ENCODE measurements at regions not wholly inside any gene's neighbourhood (a gene's known extent, or its start where the extent isn't known, plus 50 kb on each side); places are given as distances from the start of the nearest gene placed in this dataset.

- Histone ChIP-seq H3K4me2 (ENCODE audit: low read length, poor library complexity, severe bottlenecking) (no peak overlapping the region), H2BK5ac (ENCODE audit: low read depth, low read length, poor library complexity, severe bottlenecking) (no peak overlapping the region), H2BK120ac (ENCODE audit: low read depth, low read length) (no peak overlapping the region), H4K91ac (ENCODE audit: low read length) (no peak overlapping the region), H3K23ac (ENCODE audit: low read length in 2 of 2) (no peak overlapping the region), H3K79me1 (replicated peaks; ENCODE audit: low read length, poor library complexity, severe bottlenecking) (no peaks in the 10 kb centered on the region), H3K9ac (ENCODE audit: low read length) (no peak overlapping the region), H3K27ac (ENCODE audit: low read length, poor library complexity, severe bottlenecking) (no peak overlapping the region), H2AFZ (ENCODE audit: low read depth, low read length) (no peak overlapping the region), H2BK12ac (ENCODE audit: low read length in 2 of 2) (no peak overlapping the region), H3K14ac (ENCODE audit: low read length in 2 of 2) (no peak overlapping the region), H2BK15ac (ENCODE audit: low read depth, poor library complexity, severe bottlenecking) (no peak overlapping the region), H3K9me3 (ENCODE audit: control insufficient read depth, low read length) (no peaks in the 10 kb centered on the region), H3K36me3 (ENCODE audit: control insufficient read depth in 1 of 2, insufficient read depth in 2 of 2, low read depth in 1 of 2, low read length in 2 of 2) (no peaks in the 10 kb centered on the region), H4K8ac (ENCODE audit: low read length) (no peak overlapping the region), H2AK5ac (ENCODE audit: low read length, severe bottlenecking) (no peak overlapping the region), H3K4ac (ENCODE audit: low read depth in 1 of 2, low read length in 2 of 2) (no peak overlapping the region), H3K4me3 (ENCODE audit: insufficient read depth in 1 of 2, low read depth in 1 of 2, low read length in 2 of 2) (no peak overlapping the region), H3K27me3 (ENCODE audit: control insufficient read depth in 1 of 2, insufficient read depth in 1 of 2, low read length in 2 of 2) (peaks cover 0 to 37% of the 10 kb centered on the region in 2 experiments), H3K4me1 (ENCODE audit: control insufficient read depth, insufficient read depth, low read depth, low read length) (no peaks in the 10 kb centered on the region), H3K18ac (ENCODE audit: low read depth in 1 of 2, low read length in 2 of 2) (no peak overlapping the region)
- no peak for DNase-seq
- 51% methylated on average over 4 of the region's 4 CpGs for WGBS
Measured at GRCh38 chr11:59271811-59272327, 59.1 kb upstream of the MPEG1 start.

- Histone ChIP-seq H3K4me2 (ENCODE audit: low read length, poor library complexity, severe bottlenecking) (no peak overlapping the region), H2BK120ac (ENCODE audit: low read depth, low read length) (no peak overlapping the region), H3K79me1 (replicated peaks; ENCODE audit: low read length, poor library complexity, severe bottlenecking) (no peaks in the 10 kb centered on the region), H4K91ac (ENCODE audit: low read length) (no peak overlapping the region), H2BK5ac (ENCODE audit: low read depth, low read length, poor library complexity, severe bottlenecking) (no peak overlapping the region), H3K23ac (ENCODE audit: low read length in 2 of 2) (no peak overlapping the region), H3K9ac (ENCODE audit: low read length) (no peak overlapping the region), H3K27ac (ENCODE audit: low read length, poor library complexity, severe bottlenecking) (no peak overlapping the region), H3K27me3 (ENCODE audit: control insufficient read depth in 1 of 2, insufficient read depth in 1 of 2, low read length in 2 of 2) (peaks cover 0 to 37% of the 10 kb centered on the region in 2 experiments), H2AK5ac (ENCODE audit: low read length, severe bottlenecking) (no peak overlapping the region), H3K18ac (ENCODE audit: low read depth in 1 of 2, low read length in 2 of 2) (no peak overlapping the region), H4K8ac (ENCODE audit: low read length) (no peak overlapping the region), H3K4me1 (ENCODE audit: control insufficient read depth, insufficient read depth, low read depth, low read length) (no peaks in the 10 kb centered on the region), H2BK15ac (ENCODE audit: low read depth, poor library complexity, severe bottlenecking) (no peak overlapping the region), H3K36me3 (ENCODE audit: control insufficient read depth in 1 of 2, insufficient read depth in 2 of 2, low read depth in 1 of 2, low read length in 2 of 2) (no peaks in the 10 kb centered on the region), H2AFZ (ENCODE audit: low read depth, low read length) (no peak overlapping the region), H2BK12ac (ENCODE audit: low read length in 2 of 2) (no peak overlapping the region), H3K4me3 (ENCODE audit: insufficient read depth in 1 of 2, low read depth in 1 of 2, low read length in 2 of 2) (no peak overlapping the region), H3K9me3 (ENCODE audit: control insufficient read depth, low read length) (no peaks in the 10 kb centered on the region), H3K4ac (ENCODE audit: low read depth in 1 of 2, low read length in 2 of 2) (no peak overlapping the region), H3K14ac (ENCODE audit: low read length in 2 of 2) (no peak overlapping the region)
- 56% methylated on average over 3 of the region's 4 CpGs for WGBS
- no peak for DNase-seq
Measured at GRCh38 chr11:59271247-59271755, 58.6 kb upstream of the MPEG1 start.

GRCh38 chr11:59267736-59268475, 55.2 kb upstream of the MPEG1 start:
- WGBS = 80% methylated on average over 6 of the region's 7 CpGs
- no peak overlapping the region for H3K23ac ChIP-seq (ENCODE audit: low read length in 2 of 2)
- no peak overlapping the region for H2BK15ac ChIP-seq (ENCODE audit: low read depth, poor library complexity, severe bottlenecking)
- no peak overlapping the region for H2BK120ac ChIP-seq (ENCODE audit: low read depth, low read length)
- no peaks in the 10 kb centered on the region for H3K36me3 ChIP-seq (ENCODE audit: control insufficient read depth in 1 of 2, insufficient read depth in 2 of 2, low read depth in 1 of 2, low read length in 2 of 2)
- H3K4ac ChIP-seq (ENCODE audit: low read depth in 1 of 2, low read length in 2 of 2) = no peak overlapping the region
- no peaks in the 10 kb centered on the region for H3K9me3 ChIP-seq (ENCODE audit: control insufficient read depth, low read length)
- H3K14ac ChIP-seq (ENCODE audit: low read length in 2 of 2) = no peak overlapping the region
- no peak overlapping the region for H2BK5ac ChIP-seq (ENCODE audit: low read depth, low read length, poor library complexity, severe bottlenecking)
- no peak overlapping the region for H2AK5ac ChIP-seq (ENCODE audit: low read length, severe bottlenecking)
- H3K18ac ChIP-seq (ENCODE audit: low read depth in 1 of 2, low read length in 2 of 2) = no peak overlapping the region
- H3K79me1 ChIP-seq (replicated peaks; ENCODE audit: low read length, poor library complexity, severe bottlenecking) = no peaks in the 10 kb centered on the region
- H3K4me3 ChIP-seq (ENCODE audit: insufficient read depth in 1 of 2, low read depth in 1 of 2, low read length in 2 of 2) = no peak overlapping the region
- H4K91ac ChIP-seq (ENCODE audit: low read length) = no peak overlapping the region
- no peak for DNase-seq
- no peak overlapping the region for H2AFZ ChIP-seq (ENCODE audit: low read depth, low read length)
- H3K9ac ChIP-seq (ENCODE audit: low read length) = no peak overlapping the region
- peaks cover 0 to 11% of the 10 kb centered on the region in 2 experiments for H3K27me3 ChIP-seq (ENCODE audit: control insufficient read depth in 1 of 2, insufficient read depth in 1 of 2, low read length in 2 of 2)
- H3K27ac ChIP-seq (ENCODE audit: low read length, poor library complexity, severe bottlenecking) = no peak overlapping the region
- H2BK12ac ChIP-seq (ENCODE audit: low read length in 2 of 2) = no peak overlapping the region
- no peak overlapping the region for H3K4me2 ChIP-seq (ENCODE audit: low read length, poor library complexity, severe bottlenecking)
- H4K8ac ChIP-seq (ENCODE audit: low read length) = no peak overlapping the region
- H3K4me1 ChIP-seq (ENCODE audit: control insufficient read depth, insufficient read depth, low read depth, low read length) = no peaks in the 10 kb centered on the region

GRCh38 chr11:59267196-59267595, 54.5 kb upstream of the MPEG1 start:
- Histone ChIP-seq H3K23ac (ENCODE audit: low read length in 2 of 2) (no peak overlapping the region), H2BK5ac (ENCODE audit: low read depth, low read length, poor library complexity, severe bottlenecking) (no peak overlapping the region), H3K27me3 (ENCODE audit: control insufficient read depth in 1 of 2, insufficient read depth in 1 of 2, low read length in 2 of 2) (peaks cover 0 to 5% of the 10 kb centered on the region in 2 experiments), H3K4ac (ENCODE audit: low read depth in 1 of 2, low read length in 2 of 2) (no peak overlapping the region), H2BK12ac (ENCODE audit: low read length in 2 of 2) (no peak overlapping the region), H3K27ac (ENCODE audit: low read length, poor library complexity, severe bottlenecking) (no peak overlapping the region), H2AK5ac (ENCODE audit: low read length, severe bottlenecking) (no peak overlapping the region), H3K18ac (ENCODE audit: low read depth in 1 of 2, low read length in 2 of 2) (no peak overlapping the region), H3K4me1 (ENCODE audit: control insufficient read depth, insufficient read depth, low read depth, low read length) (no peaks in the 10 kb centered on the region), H4K91ac (ENCODE audit: low read length) (no peak overlapping the region), H3K4me2 (ENCODE audit: low read length, poor library complexity, severe bottlenecking) (no peak overlapping the region), H3K14ac (ENCODE audit: low read length in 2 of 2) (no peak overlapping the region), H2BK15ac (ENCODE audit: low read depth, poor library complexity, severe bottlenecking) (no peak overlapping the region), H2AFZ (ENCODE audit: low read depth, low read length) (no peak overlapping the region), H3K4me3 (ENCODE audit: insufficient read depth in 1 of 2, low read depth in 1 of 2, low read length in 2 of 2) (no peak overlapping the region), H3K79me1 (replicated peaks; ENCODE audit: low read length, poor library complexity, severe bottlenecking) (no peaks in the 10 kb centered on the region), H3K36me3 (ENCODE audit: control insufficient read depth in 1 of 2, insufficient read depth in 2 of 2, low read depth in 1 of 2, low read length in 2 of 2) (no peaks in the 10 kb centered on the region), H4K8ac (ENCODE audit: low read length) (no peak overlapping the region), H2BK120ac (ENCODE audit: low read depth, low read length) (no peak overlapping the region), H3K9me3 (ENCODE audit: control insufficient read depth, low read length) (no peaks in the 10 kb centered on the region), H3K9ac (ENCODE audit: low read length) (no peak overlapping the region)
- no peak for DNase-seq
- WGBS = 82% methylated on average over 4 of the region's 4 CpGs

All from mesenchymal stem cell (in vitro differentiated cells and primary cell).